PC-9 (cell line): ENCODE measurements at regions not wholly inside any gene's neighbourhood (a gene's known extent, or its start where the extent isn't known, plus 50 kb on each side); places are given as distances from the start of the nearest gene placed in this dataset.

Source experiments
- CTCF ChIP-seq: fragments of 200-600 bp; sonication (generic); conservative IDR thresholded peaks from 2 replicates; pipeline ENCODE4 v1.6.1; 2017; ENCODE audit warnings: mixed run types, antibody characterized with exemption, mild to moderate bottlenecking, moderate library complexity
- EZH2 ChIP-seq: fragments of 200-600 bp; sonication (generic); IDR thresholded peaks from 2 replicates; pipeline ENCODE4 v1.8.0; 2017; ENCODE audit warnings: antibody characterized with exemption, low read depth

- peak; percentile 96 for TF ChIP-seq CTCF
- TF ChIP-seq EZH2: no peak
Observed at GRCh38 chr16:9159839-9160550, 68.6 kb downstream of the HAPSTR1 start.
